ENCODE measurements at regions not wholly inside any gene's neighbourhood (a gene's known extent, or its start where the extent isn't known, plus 50 kb on each side); places are given as distances from the start of the nearest gene placed in this dataset.

DNA sequence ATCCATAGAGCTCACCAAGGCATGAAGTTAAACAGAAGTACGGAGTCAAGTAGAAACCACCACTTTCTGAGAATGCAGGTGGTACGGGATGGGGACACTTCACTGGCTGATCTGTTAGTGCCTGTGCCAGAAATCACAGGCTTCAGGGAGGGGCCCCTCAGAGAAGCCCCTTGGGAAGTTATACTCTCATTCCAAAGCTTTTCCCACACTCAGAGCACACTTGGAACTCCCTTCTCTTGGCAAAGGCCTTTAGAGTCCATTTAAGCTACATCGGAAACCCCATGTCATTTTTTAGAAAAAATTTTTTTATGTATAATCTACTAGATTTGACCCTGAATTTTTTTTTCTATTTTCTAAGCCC, 80.7 kb upstream of the WASF3 start:
- Histone ChIP-seq H3K36me3 (ENCODE audit: control insufficient read depth in 3 of 3, insufficient read depth in 2 of 3, low read depth in 1 of 3, low read length in 3 of 3) (no peaks in the 10 kb centered on the region), H3K4me1 (ENCODE audit: control insufficient read depth in 3 of 3, insufficient read depth in 2 of 3, low read depth in 1 of 3, low read length in 2 of 3) (peaks cover 0 to 3% (median 0%) of the 10 kb centered on the region in 3 donors), H3K27ac (ENCODE audit: low read depth in 1 of 3, low read length in 2 of 3) (peak overlapping the region in 2 of 3 donors; percentile 29 to 34), H3K9me3 (ENCODE audit: control insufficient read depth in 2 of 2, insufficient read depth in 1 of 2, low read depth in 1 of 2, low read length in 1 of 2) (peaks cover 0 to 5% of the 10 kb centered on the region in 2 donors), H3K4me3 (ENCODE audit: low read depth in 1 of 3, low read length in 3 of 3) (no peak overlapping the region), H3K27me3 (ENCODE audit: control insufficient read depth in 3 of 3, insufficient read depth in 3 of 3, low read length in 3 of 3) (peaks cover 0 to 2% (median 0%) of the 10 kb centered on the region in 3 donors)
- DNase-seq (no peak), FAIRE-seq (no peak)
- 46 to 81% (median 77%) methylated on average over 3 of the region's 3 CpGs for WGBS, 3 donors

DNA sequence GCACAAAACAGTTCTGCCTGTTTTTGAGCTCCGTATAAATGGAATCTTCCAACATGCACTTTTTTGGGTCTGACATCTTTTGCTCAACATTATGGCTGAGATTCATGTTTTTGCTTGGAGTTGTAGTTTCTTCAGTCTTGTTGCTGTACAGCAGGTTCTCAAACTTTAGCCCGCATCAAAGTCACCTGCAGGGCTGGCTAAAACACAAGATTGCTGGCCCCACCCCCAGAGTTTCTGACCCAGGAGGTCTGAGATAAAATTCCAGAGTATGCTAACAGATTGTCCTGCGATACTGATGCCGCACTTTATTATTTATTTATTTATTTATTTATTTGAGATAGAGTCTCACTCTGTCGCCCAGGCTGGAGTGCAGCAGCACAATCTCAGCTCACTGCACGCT, 79.8 kb upstream of the WASF3 start:
- 90 to 94% (median 93%) methylated on average over 5 to 6 of the region's 6 CpGs for WGBS, 3 donors
- peaks cover 0 to 2% (median 0%) of the 10 kb centered on the region in 3 donors for H3K27me3 ChIP-seq (ENCODE audit: control insufficient read depth in 3 of 3, insufficient read depth in 3 of 3, low read length in 3 of 3)
- no peaks in the 10 kb centered on the region for H3K36me3 ChIP-seq (ENCODE audit: control insufficient read depth in 3 of 3, insufficient read depth in 2 of 3, low read depth in 1 of 3, low read length in 3 of 3)
- peaks cover 0 to 5% of the 10 kb centered on the region in 2 donors for H3K9me3 ChIP-seq (ENCODE audit: control insufficient read depth in 2 of 2, insufficient read depth in 1 of 2, low read depth in 1 of 2, low read length in 1 of 2)
- no peak overlapping the region for H3K27ac ChIP-seq (ENCODE audit: low read depth in 1 of 3, low read length in 2 of 3)
- H3K4me1 ChIP-seq (ENCODE audit: control insufficient read depth in 3 of 3, insufficient read depth in 2 of 3, low read depth in 1 of 3, low read length in 2 of 3) = peaks cover 0 to 3% (median 0%) of the 10 kb centered on the region in 3 donors
- DNase-seq (no peak), FAIRE-seq (no peak)
- H3K4me3 ChIP-seq (ENCODE audit: low read depth in 1 of 3, low read length in 3 of 3) = no peak overlapping the region

DNA sequence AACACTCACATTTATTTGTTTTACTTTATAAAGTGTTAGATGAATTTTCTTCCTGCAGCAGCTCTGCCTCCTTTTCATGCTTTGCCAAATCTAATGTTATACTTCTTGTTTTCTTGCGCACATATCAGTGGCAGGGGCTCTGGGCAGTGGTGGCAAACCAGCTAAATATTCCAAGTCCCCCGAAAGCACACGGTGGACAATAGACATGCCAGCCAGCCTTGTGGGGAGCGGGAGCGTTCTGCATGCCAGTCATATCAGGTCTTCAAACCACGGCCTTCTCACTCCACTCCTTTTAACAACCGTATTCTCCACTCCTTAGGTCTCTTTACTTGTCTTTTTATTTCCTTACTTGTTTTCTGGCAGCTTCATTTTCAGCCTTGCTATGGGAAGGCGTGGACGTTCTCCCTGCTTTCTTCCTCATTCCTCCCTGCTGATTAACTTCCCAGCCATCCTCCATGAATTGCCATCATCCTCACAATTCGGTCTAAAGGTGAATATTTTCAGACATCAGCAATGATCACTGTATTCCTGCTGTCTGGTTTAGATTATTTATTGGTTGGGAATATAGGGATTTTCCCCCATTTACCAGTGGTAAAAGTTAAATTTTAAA, 77.1 kb upstream of the WASF3 start:
- FAIRE-seq (no peak), DNase-seq (peak; percentile 59 to 82)
- Histone ChIP-seq H3K36me3 (ENCODE audit: control insufficient read depth in 3 of 3, insufficient read depth in 2 of 3, low read depth in 1 of 3, low read length in 3 of 3) (no peaks in the 10 kb centered on the region), H3K4me1 (ENCODE audit: control insufficient read depth in 3 of 3, insufficient read depth in 2 of 3, low read depth in 1 of 3, low read length in 2 of 3) (peaks cover 0 to 3% (median 0%) of the 10 kb centered on the region in 3 donors), H3K4me3 (ENCODE audit: low read depth in 1 of 3, low read length in 3 of 3) (no peak overlapping the region), H3K9me3 (ENCODE audit: control insufficient read depth in 2 of 2, insufficient read depth in 1 of 2, low read depth in 1 of 2, low read length in 1 of 2) (peaks cover 0 to 5% of the 10 kb centered on the region in 2 donors), H3K27ac (ENCODE audit: low read depth in 1 of 3, low read length in 2 of 3) (peak overlapping the region; percentile 35 to 64 (median 59)), H3K27me3 (ENCODE audit: control insufficient read depth in 3 of 3, insufficient read depth in 3 of 3, low read length in 3 of 3) (no peaks in the 10 kb centered on the region)
- 38 to 70% (median 46%) methylated on average over 10 of the region's 10 CpGs for WGBS, 3 donors

DNA sequence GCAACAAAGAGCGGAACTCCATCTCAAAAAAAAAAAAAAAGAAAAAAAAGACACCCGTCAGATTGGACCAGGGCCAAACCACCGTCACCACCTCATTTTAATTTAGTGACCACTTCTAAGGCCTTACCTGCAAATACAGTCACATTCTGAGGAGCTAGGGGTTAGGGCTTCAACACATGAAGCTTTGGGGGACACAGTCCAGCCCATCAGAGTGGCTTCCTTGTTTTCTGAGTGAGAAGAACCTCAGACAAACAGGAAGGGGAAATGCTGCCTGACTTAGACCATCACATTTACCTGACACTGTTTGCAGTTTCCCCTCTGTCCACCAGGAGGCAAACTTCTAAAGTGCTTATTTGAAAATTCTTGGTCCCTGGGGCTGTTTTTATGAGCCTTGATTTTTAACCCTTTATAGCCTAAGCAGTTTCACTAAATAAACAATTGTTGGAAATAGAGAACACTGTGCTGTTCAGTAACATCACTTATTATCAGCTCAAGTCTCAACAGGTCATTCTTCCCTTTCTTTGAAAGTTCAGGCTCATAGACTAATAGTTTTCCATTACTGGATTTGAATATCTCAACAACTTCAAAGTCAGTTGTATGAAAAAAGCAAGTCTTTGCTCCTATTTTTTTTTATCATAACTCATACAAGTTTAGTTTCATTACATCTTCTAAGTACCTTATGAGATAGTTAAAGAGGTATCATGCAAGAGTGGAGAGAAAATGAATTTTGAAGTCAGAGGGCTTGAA, 74.9 kb upstream of the WASF3 start:
- no peak for FAIRE-seq

DNA sequence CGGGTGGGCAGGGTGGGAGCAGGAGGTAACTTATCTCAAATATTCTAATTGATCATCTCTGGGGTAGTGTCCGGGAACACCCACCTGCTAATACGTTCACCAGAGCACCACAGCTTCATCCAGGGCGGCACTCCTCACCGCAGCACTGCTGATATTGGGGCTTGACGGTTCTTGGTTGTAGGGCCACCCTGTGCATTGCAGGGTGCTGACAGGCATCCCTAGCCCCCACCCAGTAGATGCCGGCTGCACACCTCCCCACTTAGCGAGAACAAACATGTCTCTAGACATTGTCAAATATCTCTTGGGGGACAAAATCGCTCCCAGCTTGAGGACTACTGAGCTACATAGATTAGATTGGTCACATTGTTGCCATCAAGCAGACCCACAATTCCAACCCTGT, 73.9 kb upstream of the WASF3 start:
- DNase-seq (no peak), FAIRE-seq (no peak)
- 72 to 86% (median 78%) methylated on average over 9 of the region's 9 CpGs for WGBS, 3 donors
- Histone ChIP-seq H3K27me3 (ENCODE audit: control insufficient read depth in 3 of 3, insufficient read depth in 3 of 3, low read length in 3 of 3) (no peaks in the 10 kb centered on the region), H3K27ac (ENCODE audit: low read depth in 1 of 3, low read length in 2 of 3) (no peak overlapping the region), H3K9me3 (ENCODE audit: control insufficient read depth in 2 of 2, insufficient read depth in 1 of 2, low read depth in 1 of 2, low read length in 1 of 2) (peaks cover 0 to 5% of the 10 kb centered on the region in 2 donors), H3K4me1 (ENCODE audit: control insufficient read depth in 3 of 3, insufficient read depth in 2 of 3, low read depth in 1 of 3, low read length in 2 of 3) (peaks cover 0 to 3% (median 0%) of the 10 kb centered on the region in 3 donors), H3K4me3 (ENCODE audit: low read depth in 1 of 3, low read length in 3 of 3) (no peak overlapping the region), H3K36me3 (ENCODE audit: control insufficient read depth in 3 of 3, insufficient read depth in 2 of 3, low read depth in 1 of 3, low read length in 3 of 3) (no peaks in the 10 kb centered on the region)

More for the DNA sequence above, 74.9 kb upstream of the WASF3 start:
- no peak overlapping the region for H3K27ac ChIP-seq (ENCODE audit: low read depth in 1 of 3, low read length in 2 of 3)
- no peaks in the 10 kb centered on the region for H3K36me3 ChIP-seq (ENCODE audit: control insufficient read depth in 3 of 3, insufficient read depth in 2 of 3, low read depth in 1 of 3, low read length in 3 of 3)
- peaks cover 0 to 3% (median 0%) of the 10 kb centered on the region in 3 donors for H3K4me1 ChIP-seq (ENCODE audit: control insufficient read depth in 3 of 3, insufficient read depth in 2 of 3, low read depth in 1 of 3, low read length in 2 of 3)
- H3K4me3 ChIP-seq (ENCODE audit: low read depth in 1 of 3, low read length in 3 of 3) = no peak overlapping the region
- WGBS, 3 donors = 6 to 12% (median 12%) methylated on average over 3 of the region's 3 CpGs
- no peaks in the 10 kb centered on the region for H3K27me3 ChIP-seq (ENCODE audit: control insufficient read depth in 3 of 3, insufficient read depth in 3 of 3, low read length in 3 of 3)
- H3K9me3 ChIP-seq (ENCODE audit: control insufficient read depth in 2 of 2, insufficient read depth in 1 of 2, low read depth in 1 of 2, low read length in 1 of 2) = peaks cover 0 to 5% of the 10 kb centered on the region in 2 donors
- peak; percentile 72 to 78 for DNase-seq

DNA sequence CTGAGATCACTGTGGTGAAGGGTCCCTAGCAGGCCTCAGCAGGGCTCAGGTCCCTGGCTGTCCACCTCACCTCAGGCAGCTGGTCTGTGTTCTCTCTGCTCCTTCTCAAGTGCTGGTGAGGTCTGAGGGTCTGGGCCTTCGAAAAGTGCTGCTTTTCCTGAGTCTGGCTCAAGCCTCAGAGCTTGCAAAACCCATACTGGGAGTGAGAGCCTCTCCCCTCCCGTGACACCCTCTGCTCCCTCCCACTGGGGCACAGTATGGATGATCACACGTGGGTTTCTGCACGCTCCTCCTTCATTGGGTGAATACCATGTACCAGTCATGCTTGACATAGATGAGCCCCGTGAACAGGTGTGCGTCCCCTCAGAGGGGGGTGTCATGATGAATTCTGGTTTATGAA, 73.3 kb upstream of the WASF3 start:
- Histone ChIP-seq H3K27me3 (ENCODE audit: control insufficient read depth in 3 of 3, insufficient read depth in 3 of 3, low read length in 3 of 3) (no peaks in the 10 kb centered on the region), H3K36me3 (ENCODE audit: control insufficient read depth in 3 of 3, insufficient read depth in 2 of 3, low read depth in 1 of 3, low read length in 3 of 3) (no peaks in the 10 kb centered on the region), H3K27ac (ENCODE audit: low read depth in 1 of 3, low read length in 2 of 3) (no peak overlapping the region), H3K4me1 (ENCODE audit: control insufficient read depth in 3 of 3, insufficient read depth in 2 of 3, low read depth in 1 of 3, low read length in 2 of 3) (peaks cover 0 to 3% (median 0%) of the 10 kb centered on the region in 3 donors), H3K4me3 (ENCODE audit: low read depth in 1 of 3, low read length in 3 of 3) (no peak overlapping the region), H3K9me3 (ENCODE audit: control insufficient read depth in 2 of 2, insufficient read depth in 1 of 2, low read depth in 1 of 2, low read length in 1 of 2) (peaks cover 0 to 5% of the 10 kb centered on the region in 2 donors)
- 71 to 79% (median 79%) methylated on average over 6 of the region's 6 CpGs for WGBS, 3 donors
- FAIRE-seq = no peak
- DNase-seq = no peak

DNA sequence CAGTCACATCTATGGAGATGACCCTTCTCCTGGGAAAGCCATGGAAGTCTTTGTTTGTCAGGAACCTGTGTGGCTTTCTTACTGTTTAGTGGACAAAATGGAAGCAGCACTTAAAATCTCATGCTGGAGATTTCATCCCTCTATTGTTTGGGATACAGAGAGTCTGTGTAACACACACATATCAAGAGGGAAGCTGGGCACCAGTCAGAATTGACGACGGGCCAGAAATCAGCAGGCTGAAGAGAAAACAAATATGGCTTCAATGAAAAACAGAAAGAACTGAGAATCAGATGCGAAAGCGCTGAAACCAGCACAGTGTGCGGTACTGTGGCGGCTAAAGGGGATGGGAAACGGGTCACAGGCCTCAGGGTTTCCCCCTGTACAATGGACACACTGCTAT, 72.2 kb upstream of the WASF3 start:
- Histone ChIP-seq H3K27ac (ENCODE audit: low read depth in 1 of 3, low read length in 2 of 3) (no peak overlapping the region), H3K27me3 (ENCODE audit: control insufficient read depth in 3 of 3, insufficient read depth in 3 of 3, low read length in 3 of 3) (no peaks in the 10 kb centered on the region), H3K4me1 (ENCODE audit: control insufficient read depth in 3 of 3, insufficient read depth in 2 of 3, low read depth in 1 of 3, low read length in 2 of 3) (peaks cover 0 to 1% (median 0%) of the 10 kb centered on the region in 3 donors), H3K36me3 (ENCODE audit: control insufficient read depth in 3 of 3, insufficient read depth in 2 of 3, low read depth in 1 of 3, low read length in 3 of 3) (no peaks in the 10 kb centered on the region), H3K9me3 (ENCODE audit: control insufficient read depth in 2 of 2, insufficient read depth in 1 of 2, low read depth in 1 of 2, low read length in 1 of 2) (peaks cover 0 to 5% of the 10 kb centered on the region in 2 donors), H3K4me3 (ENCODE audit: low read depth in 1 of 3, low read length in 3 of 3) (no peak overlapping the region)
- WGBS, 3 donors = 79 to 83% (median 80%) methylated on average over 7 of the region's 7 CpGs
- DNase-seq (no peak), FAIRE-seq (no peak)

DNA sequence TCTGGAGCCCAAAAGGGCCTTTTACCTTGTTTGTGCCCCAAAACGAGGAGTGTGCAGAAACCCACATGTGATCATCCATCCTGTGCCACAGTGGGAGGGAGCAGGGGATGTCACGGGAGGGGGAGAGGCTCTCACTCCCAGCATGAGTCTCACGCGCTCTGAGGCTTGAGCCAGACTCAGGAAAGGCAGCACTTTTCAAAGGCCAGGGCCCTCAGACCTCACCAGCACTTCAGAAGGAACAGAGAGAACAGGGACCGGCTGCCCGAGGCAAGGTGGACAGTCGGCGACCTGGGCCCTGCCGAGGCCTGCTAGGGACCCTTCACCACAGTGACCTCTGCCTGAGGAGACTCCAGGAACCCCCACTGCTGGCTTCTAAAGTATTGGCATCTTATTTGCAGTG, 71.7 kb upstream of the WASF3 start:
- Histone ChIP-seq H3K36me3 (ENCODE audit: control insufficient read depth in 3 of 3, insufficient read depth in 2 of 3, low read depth in 1 of 3, low read length in 3 of 3) (no peaks in the 10 kb centered on the region), H3K9me3 (ENCODE audit: control insufficient read depth in 2 of 2, insufficient read depth in 1 of 2, low read depth in 1 of 2, low read length in 1 of 2) (peaks cover 0 to 5% of the 10 kb centered on the region in 2 donors), H3K27ac (ENCODE audit: low read depth in 1 of 3, low read length in 2 of 3) (no peak overlapping the region), H3K4me1 (ENCODE audit: control insufficient read depth in 3 of 3, insufficient read depth in 2 of 3, low read depth in 1 of 3, low read length in 2 of 3) (no peaks in the 10 kb centered on the region), H3K4me3 (ENCODE audit: low read depth in 1 of 3, low read length in 3 of 3) (no peak overlapping the region), H3K27me3 (ENCODE audit: control insufficient read depth in 3 of 3, insufficient read depth in 3 of 3, low read length in 3 of 3) (no peaks in the 10 kb centered on the region)
- FAIRE-seq (no peak), DNase-seq (no peak)
- WGBS, 3 donors = 51 to 64% (median 55%) methylated on average over 9 of the region's 9 CpGs
